ENCODE measurements at regions not wholly inside any gene's neighbourhood (a gene's known extent, or its start where the extent isn't known, plus 50 kb on each side); places are given as distances from the start of the nearest gene placed in this dataset.
A peak's percentile ranks its signal among the peaks of the same experiment; 100 is the strongest.

GRCh38 chr1:87165177-87165576 lies 163.5 kb upstream of the LMO4 start:
- CTCF ChIA-PET = interaction anchor here (0.6 kb wide), 1 partner anchor 724 kb away, joined by 3 read pairs; no protein-coding TSS in a partner anchor
- DNase-seq = no peak
- no peaks in the 10 kb centered on the region for H3K4me1 ChIP-seq
- Mint-ChIP-seq H3K9me3 (ENCODE audit: unreplicated experiment) (no peaks in the 10 kb centered on the region), H3K36me3 (ENCODE audit: insufficient read depth, unreplicated experiment) (no peaks in the 10 kb centered on the region), H3K27me3 (ENCODE audit: insufficient read depth, unreplicated experiment) (peaks cover 4% of the 10 kb centered on the region), H3K4me1 (ENCODE audit: low read depth, unreplicated experiment) (no peaks in the 10 kb centered on the region), H3K4me3 (ENCODE audit: unreplicated experiment) (no peak overlapping the region), H3K27ac (ENCODE audit: unreplicated experiment) (no peak overlapping the region)
- no peaks in the 10 kb centered on the region for H3K36me3 ChIP-seq (ENCODE audit: control insufficient read depth, insufficient read depth, low read length)
- BruUV-seq (replicated peaks) = no TSS peak
- TF ChIP-seq CTCF (IDR thresholded peaks at IDR 0.05; ENCODE audit: insufficient read depth in 1 of 2, low read depth in 1 of 2, low read length in 1 of 2, severe bottlenecking in 1 of 2, unreplicated experiment in 1 of 2) = no peak
- H3K27me3 ChIP-seq (replicated peaks; ENCODE audit: control insufficient read depth, insufficient read depth, low read length) = no peaks in the 10 kb centered on the region
- intact Hi-C loops (cut with micrococcal nuclease; ENCODE audit: unreplicated experiment) = no loop called here
- no peak overlapping the region for H3K4me3 ChIP-seq (ENCODE audit: low read depth, low read length)
- H3K9me3 ChIP-seq = no peaks in the 10 kb centered on the region
- POLR2A ChIA-PET = no interaction called here

GRCh38 chr1:87167157-87167789 lies 161.4 kb upstream of the LMO4 start:
- Histone ChIP-seq H3K27me3 (replicated peaks; ENCODE audit: control insufficient read depth, insufficient read depth, low read length) (no peaks in the 10 kb centered on the region), H3K4me3 (ENCODE audit: low read depth, low read length) (no peak overlapping the region), H3K4me1 (no peaks in the 10 kb centered on the region), H3K36me3 (ENCODE audit: control insufficient read depth, insufficient read depth, low read length) (no peaks in the 10 kb centered on the region), H3K9me3 (no peaks in the 10 kb centered on the region)
- ChIA-PET POLR2A (no interaction called here), CTCF (no interaction called here)
- TF ChIP-seq CTCF (IDR thresholded peaks at IDR 0.05; ENCODE audit: insufficient read depth in 1 of 2, low read depth in 1 of 2, low read length in 1 of 2, severe bottlenecking in 1 of 2, unreplicated experiment in 1 of 2) = no peak
- H3K9me3 Mint-ChIP-seq (ENCODE audit: unreplicated experiment) = no peaks in the 10 kb centered on the region
- intact Hi-C loops (cut with micrococcal nuclease; ENCODE audit: unreplicated experiment) = no loop called here
- no TSS peak for BruUV-seq (replicated peaks)
- no peaks in the 10 kb centered on the region for H3K36me3 Mint-ChIP-seq (ENCODE audit: insufficient read depth, unreplicated experiment)
- H3K27ac Mint-ChIP-seq (ENCODE audit: unreplicated experiment) = no peak overlapping the region
- H3K4me3 Mint-ChIP-seq (ENCODE audit: unreplicated experiment) = no peak overlapping the region
- no peak for DNase-seq
- H3K27me3 Mint-ChIP-seq (ENCODE audit: insufficient read depth, unreplicated experiment) = peaks cover 4% of the 10 kb centered on the region
- no peaks in the 10 kb centered on the region for H3K4me1 Mint-ChIP-seq (ENCODE audit: low read depth, unreplicated experiment)

- POLR2A ChIA-PET = no interaction called here
- Histone ChIP-seq H3K4me3 (ENCODE audit: low read depth, low read length) (no peak overlapping the region), H3K9me3 (no peaks in the 10 kb centered on the region), H3K36me3 (ENCODE audit: control insufficient read depth, insufficient read depth, low read length) (no peaks in the 10 kb centered on the region), H3K4me1 (no peaks in the 10 kb centered on the region), H3K27me3 (replicated peaks; ENCODE audit: control insufficient read depth, insufficient read depth, low read length) (no peaks in the 10 kb centered on the region)
- TF ChIP-seq CTCF (IDR thresholded peaks at IDR 0.05; ENCODE audit: insufficient read depth in 1 of 2, low read depth in 1 of 2, low read length in 1 of 2, severe bottlenecking in 1 of 2, unreplicated experiment in 1 of 2) = peak in 1 of 2 experiments; percentile 2
- intact Hi-C loops (cut with micrococcal nuclease; ENCODE audit: unreplicated experiment) = no loop called here
- CTCF ChIA-PET = no interaction called here
- BruUV-seq (replicated peaks) = no TSS peak
- H3K27ac Mint-ChIP-seq (ENCODE audit: unreplicated experiment) = no peak overlapping the region
- H3K4me3 Mint-ChIP-seq (ENCODE audit: unreplicated experiment) = no peak overlapping the region
- H3K36me3 Mint-ChIP-seq (ENCODE audit: insufficient read depth, unreplicated experiment) = no peaks in the 10 kb centered on the region
- H3K4me1 Mint-ChIP-seq (ENCODE audit: low read depth, unreplicated experiment) = no peaks in the 10 kb centered on the region
- DNase-seq = no peak
- no peaks in the 10 kb centered on the region for H3K9me3 Mint-ChIP-seq (ENCODE audit: unreplicated experiment)
- H3K27me3 Mint-ChIP-seq (ENCODE audit: insufficient read depth, unreplicated experiment) = peaks cover 4% of the 10 kb centered on the region
Observed at GRCh38 chr1:87167848-87168525, 160.7 kb upstream of the LMO4 start.

All from Caco-2 (cell line).